Esophagus squamous epithelium (tissue), 4 donors: ENCODE measurements at regions not wholly inside any gene's neighbourhood (a gene's known extent, or its start where the extent isn't known, plus 50 kb on each side); places are given as distances from the start of the nearest gene placed in this dataset.

Source experiments
- CTCF ChIP-seq, 6 experiments: fragments of 450-650 bp in 4 of 6; fragments of 200-600 bp in 2 of 6; sonication (generic) in 2 of 6; IDR thresholded peaks; one replicate each; pipeline ENCODE4 v1.5.1; 2016 to 2019; ENCODE audit warnings: antibody characterized with exemption in 6 of 6, mild to moderate bottlenecking in 4 of 6, moderate library complexity in 4 of 6
- POLR2A ChIP-seq, 4 donors: fragments of 450-650 bp; IDR thresholded peaks; one replicate each; pipeline ENCODE4 v1.6.1; 2017; ENCODE audit warnings: antibody characterized with exemption in 4 of 4, mild to moderate bottlenecking in 4 of 4, moderate library complexity in 3 of 4

DNA sequence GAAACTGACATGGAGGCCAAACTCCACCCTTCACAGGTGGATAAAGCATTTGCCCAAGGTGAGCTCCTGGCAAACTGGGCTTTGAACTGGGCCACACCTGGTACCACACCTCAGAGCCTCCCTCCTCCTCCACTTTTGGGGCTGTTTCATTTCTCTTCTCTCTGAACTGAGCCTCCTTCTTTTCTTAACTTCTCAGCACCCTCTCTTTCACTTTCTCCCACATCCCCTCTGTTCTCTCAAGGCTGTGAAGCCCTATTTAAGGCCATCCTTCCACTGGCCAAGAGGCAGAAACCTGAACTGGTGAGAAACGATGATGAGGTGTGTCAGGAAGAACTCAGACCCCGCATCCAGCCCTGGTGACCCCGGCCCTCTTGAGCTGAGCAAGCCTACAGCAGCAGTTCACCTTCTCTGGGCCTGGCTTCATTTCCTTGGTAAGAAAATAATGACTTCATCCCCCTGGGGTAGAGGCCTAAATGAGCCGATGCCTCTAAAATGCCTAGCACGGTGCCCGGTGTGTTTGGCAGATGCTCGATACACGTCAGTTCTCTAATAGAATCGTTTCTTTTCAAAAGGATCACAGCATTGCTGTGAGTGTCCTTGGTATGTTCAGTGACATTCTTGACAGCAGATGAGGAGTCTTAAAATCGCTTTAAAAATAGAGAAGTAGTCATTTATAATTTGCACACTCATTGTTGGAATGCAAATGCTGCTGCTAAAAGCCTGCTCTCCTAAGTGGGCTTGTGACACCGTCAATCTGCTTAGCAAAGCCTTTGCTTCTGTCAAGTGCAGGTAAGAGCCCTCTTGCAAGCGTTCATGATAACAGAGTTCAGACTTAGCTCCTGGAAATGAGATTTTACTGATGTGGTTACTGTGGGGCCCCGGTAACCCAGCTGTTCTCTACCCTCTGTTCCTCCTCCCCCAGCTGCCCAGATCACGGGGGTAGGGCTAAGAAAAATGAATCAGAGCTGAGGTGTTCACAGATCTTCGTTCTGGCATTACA is 97.7 kb upstream of the ATP2B2 start:
- TF ChIP-seq POLR2A (IDR thresholded peaks at IDR 0.05) = no peak
- no peak for TF ChIP-seq CTCF (IDR thresholded peaks at IDR 0.05)
